K562 (cell line): ENCODE measurements at regions not wholly inside any gene's neighbourhood (a gene's known extent, or its start where the extent isn't known, plus 50 kb on each side); places are given as distances from the start of the nearest gene placed in this dataset.

Experiments
- FOXK1 ChIP-seq: sonication (generic); formaldehyde crosslinking; IDR thresholded peaks from 2 replicates; pipeline ENCODE4 v1.8.0; 2022; ENCODE audit warnings: missing genetic modification reagents, mild to moderate bottlenecking, borderline replicate concordance
- HMGXB4 ChIP-seq: sonication (generic); formaldehyde crosslinking; IDR thresholded peaks from 2 replicates; pipeline ENCODE4 v1.8.1; 2023; ENCODE audit warnings: mild to moderate bottlenecking, missing genetic modification reagents
- POLR2G ChIP-seq: fragments of 200-400 bp; formaldehyde crosslinking; IDR thresholded peaks from 2 replicates; pipeline ENCODE4 v1.6.1; 2017; ENCODE audit warnings: low read depth, mild to moderate bottlenecking, antibody characterized with exemption, low read length, moderate library complexity
- SMARCE1 ChIP-seq: fragments of 450-650 bp; IDR thresholded peaks from 2 replicates; pipeline ENCODE4 v1.7.1; 2016; ENCODE audit warnings: mild to moderate bottlenecking
- ZNF609 ChIP-seq: sonication (generic); formaldehyde crosslinking; IDR thresholded peaks from 2 replicates; pipeline ENCODE4 v1.8.1; 2023; ENCODE audit warnings: missing genetic modification reagents, mild to moderate bottlenecking, borderline replicate concordance

- no peak for TF ChIP-seq ZNF609
- no peak for TF ChIP-seq HMGXB4
- no peak for TF ChIP-seq FOXK1 (CRISPR knock-in tag)
- TF ChIP-seq POLR2G = no peak
- no peak for TF ChIP-seq SMARCE1
These were observed 593.9 kb upstream of the SOX11 start (continued) for GRCh38 chr2:5098286-5098685.
